A549 (cell line): ENCODE measurements at regions not wholly inside any gene's neighbourhood (a gene's known extent, or its start where the extent isn't known, plus 50 kb on each side); places are given as distances from the start of the nearest gene placed in this dataset.

ENCODE experiments used
- CBX2 ChIP-seq: fragments of 200-600 bp; sonication (generic); IDR thresholded peaks from 2 replicates; pipeline ENCODE4 v1.6.1; 2016; ENCODE audit warnings: low read depth, mild to moderate bottlenecking, borderline replicate concordance
- CEBPB ChIP-seq, 2 experiments: fragments of >200 bp in 1 of 2; sonication (Bioruptor Twin) in 1 of 2; formaldehyde crosslinking in 1 of 2; IDR thresholded peaks; 2 replicates each; pipeline ENCODE4 v1.6.1; 2012 to 2016
- EP300 ChIP-seq, 2 experiments: fragments of >200 bp; sonication (Bioruptor Twin); formaldehyde crosslinking; IDR thresholded peaks; 2 replicates in 1 of 2; 3 replicates in 1 of 2; pipeline ENCODE4 v1.6.1; 2016 to 2017
- ESRRA ChIP-seq: fragments of 150-350 bp; IDR thresholded peaks from 2 replicates; pipeline ENCODE4 v1.6.1; 2014; ENCODE audit warnings: mild to moderate bottlenecking, low read length, borderline replicate concordance
- JUNB ChIP-seq: fragments of >200 bp; sonication (Bioruptor Twin); formaldehyde crosslinking; IDR thresholded peaks from 2 replicates; pipeline ENCODE4 v1.6.1; 2016
- MYC ChIP-seq: IDR thresholded peaks from 2 replicates; pipeline ENCODE4 v1.6.1; 2012; ENCODE audit warnings: mild to moderate bottlenecking, inconsistent platforms, low read length, improper control_type of control experiment, borderline replicate concordance
- POLR2AphosphoS2 ChIP-seq: conservative IDR thresholded peaks from 2 replicates; pipeline ENCODE4 v1.6.1; 2012; ENCODE audit warnings: low read length, improper control_type of control experiment, inconsistent platforms
- RAD21 ChIP-seq, 2 experiments: fragments of >200 bp in 1 of 2; sonication (Bioruptor Twin) in 1 of 2; formaldehyde crosslinking in 1 of 2; IDR thresholded peaks in 1 of 2; conservative IDR thresholded peaks in 1 of 2; 2 replicates in 1 of 2; 3 replicates in 1 of 2; pipeline ENCODE4 v1.6.1; 2012 to 2018; ENCODE audit warnings: inconsistent platforms in 1 of 2
- RARB ChIP-seq: fragments of 250-450 bp; sonication (Bioruptor Pico); IDR thresholded peaks from 2 replicates; pipeline ENCODE4 v1.8.0; 2021; ENCODE audit warnings: mild to moderate bottlenecking, moderate library complexity
- RNF2 ChIP-seq: fragments of 200-600 bp; sonication (generic); IDR thresholded peaks from 2 replicates; pipeline ENCODE4 v1.6.1; 2016; ENCODE audit warnings: low read depth, mild to moderate bottlenecking, antibody characterized with exemption, moderate library complexity, borderline replicate concordance
- TF ChIP-seq, protein P1 (sequence below): fragments of >200 bp; sonication (Bioruptor Twin); formaldehyde crosslinking; IDR thresholded peaks from 3 replicates; pipeline ENCODE4 v1.5.1; 2016
- TF ChIP-seq, protein P2 (sequence below): fragments of 150-350 bp; IDR thresholded peaks from 2 replicates; pipeline ENCODE4 v1.6.1; 2014; ENCODE audit warnings: low read depth, mild to moderate bottlenecking, low read length

- TF ChIP-seq, protein P1, sequence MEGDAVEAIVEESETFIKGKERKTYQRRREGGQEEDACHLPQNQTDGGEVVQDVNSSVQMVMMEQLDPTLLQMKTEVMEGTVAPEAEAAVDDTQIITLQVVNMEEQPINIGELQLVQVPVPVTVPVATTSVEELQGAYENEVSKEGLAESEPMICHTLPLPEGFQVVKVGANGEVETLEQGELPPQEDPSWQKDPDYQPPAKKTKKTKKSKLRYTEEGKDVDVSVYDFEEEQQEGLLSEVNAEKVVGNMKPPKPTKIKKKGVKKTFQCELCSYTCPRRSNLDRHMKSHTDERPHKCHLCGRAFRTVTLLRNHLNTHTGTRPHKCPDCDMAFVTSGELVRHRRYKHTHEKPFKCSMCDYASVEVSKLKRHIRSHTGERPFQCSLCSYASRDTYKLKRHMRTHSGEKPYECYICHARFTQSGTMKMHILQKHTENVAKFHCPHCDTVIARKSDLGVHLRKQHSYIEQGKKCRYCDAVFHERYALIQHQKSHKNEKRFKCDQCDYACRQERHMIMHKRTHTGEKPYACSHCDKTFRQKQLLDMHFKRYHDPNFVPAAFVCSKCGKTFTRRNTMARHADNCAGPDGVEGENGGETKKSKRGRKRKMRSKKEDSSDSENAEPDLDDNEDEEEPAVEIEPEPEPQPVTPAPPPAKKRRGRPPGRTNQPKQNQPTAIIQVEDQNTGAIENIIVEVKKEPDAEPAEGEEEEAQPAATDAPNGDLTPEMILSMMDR: no peak
- TF ChIP-seq POLR2AphosphoS2 (no peak), MYC (no peak), CEBPB (IDR thresholded peaks at IDR 0.05) (no peak), EP300 (IDR thresholded peaks at IDR 0.05) (no peak), RARB (CRISPR knock-in tag) (no peak), RNF2 (no peak), ESRRA (no peak), CBX2 (no peak), JUNB (no peak), RAD21 (conservative IDR thresholded peaks at IDR 0.05 in 1 of 2, IDR thresholded peaks at IDR 0.05 in 1 of 2) (no peak)
- TF ChIP-seq, protein P2, sequence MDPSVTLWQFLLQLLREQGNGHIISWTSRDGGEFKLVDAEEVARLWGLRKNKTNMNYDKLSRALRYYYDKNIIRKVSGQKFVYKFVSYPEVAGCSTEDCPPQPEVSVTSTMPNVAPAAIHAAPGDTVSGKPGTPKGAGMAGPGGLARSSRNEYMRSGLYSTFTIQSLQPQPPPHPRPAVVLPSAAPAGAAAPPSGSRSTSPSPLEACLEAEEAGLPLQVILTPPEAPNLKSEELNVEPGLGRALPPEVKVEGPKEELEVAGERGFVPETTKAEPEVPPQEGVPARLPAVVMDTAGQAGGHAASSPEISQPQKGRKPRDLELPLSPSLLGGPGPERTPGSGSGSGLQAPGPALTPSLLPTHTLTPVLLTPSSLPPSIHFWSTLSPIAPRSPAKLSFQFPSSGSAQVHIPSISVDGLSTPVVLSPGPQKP: no peak
Measured at GRCh38 chr9:126085170-126085569, 241.5 kb upstream of the MVB12B start.
